RPMI8226 (cell line): ENCODE measurements at regions not wholly inside any gene's neighbourhood (a gene's known extent, or its start where the extent isn't known, plus 50 kb on each side); places are given as distances from the start of the nearest gene placed in this dataset.

ENCODE experiments used
- DNase-seq: peaks from one replicate; pipeline ENCODE4 v3.0.0-alpha.2; 2015

GRCh38 chr4:111198446-111198845, 575.6 kb upstream of the PITX2 start:
- no peak for DNase-seq

DNA sequence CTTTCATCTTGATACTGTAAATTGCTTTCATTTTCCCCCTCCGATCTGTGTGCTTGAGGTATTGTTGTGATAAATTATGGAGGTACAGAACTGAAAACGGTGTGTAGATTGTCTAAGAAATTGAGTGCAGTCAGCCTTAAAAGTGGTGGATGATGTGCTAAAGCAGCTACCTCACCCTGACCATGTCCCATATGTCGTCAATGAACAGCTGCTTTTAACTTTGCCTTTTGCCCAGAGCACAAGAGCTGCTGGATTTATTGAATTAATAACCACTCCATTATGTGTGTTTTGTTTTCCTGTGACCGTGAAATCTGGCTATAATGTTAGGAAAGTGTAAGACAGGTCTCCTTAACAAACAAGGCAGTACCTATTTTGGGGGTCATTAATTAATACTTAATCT, 581.9 kb upstream of the PITX2 start:
- no peak for DNase-seq

DNA sequence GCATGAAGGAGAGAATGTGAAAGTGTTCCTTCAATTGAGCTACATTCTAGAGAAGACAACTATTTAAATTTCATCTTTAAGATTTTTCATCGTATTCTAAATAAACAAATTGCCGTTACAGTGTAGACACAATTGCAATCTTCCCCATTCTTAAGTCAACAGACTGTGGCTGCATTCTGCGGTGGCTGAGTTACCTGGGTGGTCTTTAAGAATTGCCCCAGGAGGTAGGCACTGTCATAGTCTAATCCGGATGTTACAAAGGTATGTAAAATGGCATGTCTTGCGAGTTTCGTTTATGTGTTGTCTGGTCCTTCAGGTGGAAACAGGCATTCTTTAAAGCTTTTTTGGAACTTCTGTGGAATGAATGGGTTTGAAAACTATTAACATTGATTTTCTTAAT, 586.1 kb upstream of the PITX2 start:
- DNase-seq: no peak

DNA sequence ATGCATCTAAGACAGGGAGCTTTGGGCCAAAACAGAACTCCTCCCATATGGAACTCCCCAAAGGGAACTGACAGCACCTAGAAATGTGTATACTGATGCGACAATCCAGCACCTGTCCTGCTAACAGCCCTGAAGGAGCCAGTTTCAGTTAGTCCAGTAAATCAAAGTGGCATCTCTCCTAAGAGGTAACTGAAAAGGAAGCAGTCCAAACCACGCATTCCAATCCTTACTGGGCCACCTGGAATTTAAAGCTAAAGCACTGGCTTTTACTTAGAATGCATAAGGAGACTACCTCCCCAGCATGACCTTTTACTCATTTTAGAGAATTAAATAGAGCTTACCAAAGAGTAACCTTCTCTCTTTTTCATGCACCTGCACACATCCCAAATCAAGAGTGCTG, 586.8 kb upstream of the PITX2 start:
- no peak for DNase-seq

DNA sequence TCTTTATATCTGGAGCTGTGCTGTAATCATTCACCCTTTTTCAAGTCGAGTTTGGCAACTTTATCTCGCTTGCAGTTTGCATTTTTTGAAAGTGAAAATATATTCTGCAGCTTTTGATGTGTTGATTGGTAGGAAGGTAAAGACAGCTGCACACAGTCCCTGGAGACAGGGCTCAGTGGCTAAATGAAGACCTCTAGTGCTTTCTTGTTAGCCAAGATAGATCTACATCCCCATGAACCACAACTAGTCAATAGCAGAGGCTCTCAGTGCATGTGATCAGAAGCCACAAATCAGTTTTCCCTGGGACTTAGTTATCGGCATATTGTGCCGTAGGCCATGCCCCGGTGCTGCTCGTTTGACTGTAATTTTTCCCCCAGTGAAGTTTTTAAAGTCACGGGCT, 587.7 kb upstream of the PITX2 start:
- no peak for DNase-seq

GRCh38 chr4:111213531-111213930, 590.7 kb upstream of the PITX2 start:
- DNase-seq: no peak

DNA sequence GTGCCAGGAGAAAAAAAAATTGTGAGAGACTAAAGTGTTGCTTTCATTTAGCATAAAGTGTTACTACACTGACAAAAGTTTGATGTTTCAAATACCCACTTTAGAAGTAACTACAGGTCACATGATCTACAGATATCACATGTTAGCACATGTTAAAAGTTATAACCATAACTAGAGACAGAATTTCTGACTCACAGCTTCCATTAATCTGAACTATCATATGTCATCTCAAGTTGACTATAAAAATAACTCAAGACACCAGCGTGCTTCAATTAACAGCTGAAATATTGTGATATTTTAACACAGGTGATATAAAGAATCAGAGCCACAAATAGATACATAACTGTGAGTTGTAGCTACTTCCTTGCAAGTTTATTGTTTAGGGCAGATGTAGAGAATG, 591.5 kb upstream of the PITX2 start:
- DNase-seq: no peak

GRCh38 chr4:111215755-111216154, 592.9 kb upstream of the PITX2 start:
- DNase-seq: no peak

DNA sequence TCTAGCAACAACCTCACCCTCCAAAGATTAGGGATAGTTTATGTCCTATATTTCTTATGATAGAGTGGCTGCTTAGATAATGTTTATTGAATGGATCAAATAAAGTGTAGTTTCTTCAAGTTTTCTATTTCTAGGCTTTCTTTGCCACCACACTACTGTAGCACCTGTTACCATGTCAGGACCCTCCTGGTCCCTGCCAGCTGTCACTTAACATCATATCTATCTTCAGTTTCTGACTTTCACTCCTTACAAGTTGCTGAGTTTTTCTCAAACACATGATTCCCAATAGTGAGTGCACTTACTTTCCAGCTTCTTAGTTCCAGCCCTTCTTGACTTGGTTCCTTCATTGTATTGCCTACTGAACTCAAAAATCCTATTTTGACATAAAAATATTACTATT, 593.9 kb upstream of the PITX2 start:
- DNase-seq: no peak

DNA sequence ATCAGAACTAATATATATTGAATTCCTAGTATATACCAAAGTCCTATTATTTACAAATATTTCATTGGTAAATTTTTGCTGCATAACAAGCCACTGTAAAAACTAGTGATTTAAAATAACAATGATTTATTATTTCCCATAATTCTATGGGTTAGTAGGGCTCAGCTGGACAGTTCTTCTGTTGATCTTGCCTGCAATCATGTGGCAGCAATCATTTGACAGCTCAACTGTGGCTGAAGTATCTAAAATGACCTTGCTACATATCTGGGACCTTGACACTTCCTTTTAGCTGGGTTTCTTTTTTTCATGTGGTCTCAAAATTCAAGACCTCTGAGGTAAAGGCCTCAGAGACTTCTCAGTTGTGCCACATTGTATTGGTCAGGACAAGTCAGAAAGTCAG, 598.5 kb upstream of the PITX2 start:
- no peak for DNase-seq

GRCh38 chr4:111228396-111228795, 605.5 kb upstream of the PITX2 start:
- DNase-seq: no peak

GRCh38 chr4:111228874-111229273, 606.0 kb upstream of the PITX2 start:
- no peak for DNase-seq

GRCh38 chr4:111230265-111230664, 607.4 kb upstream of the PITX2 start:
- no peak for DNase-seq

DNA sequence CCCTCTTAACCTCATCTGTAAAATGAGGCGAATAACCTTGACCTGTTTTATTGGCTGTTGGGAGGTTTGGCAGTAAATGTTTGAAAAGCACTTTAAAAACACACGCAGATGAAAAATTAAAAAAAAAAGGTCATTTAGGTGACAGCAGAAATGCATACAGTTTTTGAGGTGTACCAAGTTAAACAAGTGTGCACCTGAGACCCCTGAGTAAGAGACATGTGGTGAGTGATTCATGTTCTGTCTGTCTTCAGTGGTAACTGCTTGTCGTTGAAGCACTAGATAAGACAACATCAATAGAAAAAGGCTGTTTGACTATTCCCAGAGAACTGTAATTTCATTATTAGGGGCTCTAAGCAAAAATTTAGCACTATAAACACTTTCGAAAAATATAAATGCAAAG, 608.4 kb upstream of the PITX2 start:
- no peak for DNase-seq

GRCh38 chr4:111234939-111235338, 612.1 kb upstream of the PITX2 start:
- no peak for DNase-seq

DNA sequence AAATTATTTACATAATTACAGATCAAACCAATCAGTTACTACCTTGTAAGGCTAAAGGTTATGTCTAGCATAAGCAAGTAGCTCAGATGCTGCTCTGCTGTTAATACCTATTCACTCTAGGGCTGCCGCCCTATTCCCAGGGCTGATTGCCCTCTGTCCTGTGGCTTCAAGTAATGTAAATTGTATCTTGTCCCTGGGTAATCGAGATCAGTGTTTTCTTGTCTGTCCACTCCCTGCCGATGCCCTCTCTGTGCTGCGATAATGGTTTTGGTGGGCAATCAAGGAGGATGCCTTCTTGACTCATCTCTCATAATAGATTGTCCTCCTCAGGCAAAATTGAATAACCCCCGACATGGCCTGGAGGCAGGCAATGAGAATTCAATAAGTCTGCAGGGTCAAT, 641.0 kb upstream of the PITX2 start:
- DNase-seq: no peak

DNA sequence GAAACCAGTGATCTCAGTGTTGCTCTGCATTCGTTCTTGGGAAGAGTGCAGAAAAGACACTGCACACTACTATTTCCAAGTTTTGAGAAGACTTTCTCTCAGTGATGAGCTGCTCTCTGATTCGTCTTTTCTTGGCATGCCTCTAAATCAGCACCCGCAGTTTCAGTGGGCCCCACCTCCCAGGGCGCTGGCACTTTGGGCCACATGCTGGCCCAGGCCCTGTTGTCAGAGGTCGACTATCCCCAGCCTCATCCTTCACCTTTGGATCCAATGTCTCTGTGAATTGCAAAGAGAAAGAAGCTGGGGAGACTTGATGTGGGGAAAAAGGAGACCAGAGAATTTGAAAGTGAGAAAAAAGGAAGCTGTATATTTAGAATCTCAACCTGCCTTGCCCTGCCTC, 644.1 kb upstream of the PITX2 start:
- no peak for DNase-seq

- DNase-seq: no peak
Observed at GRCh38 chr4:111267786-111268185, 644.9 kb upstream of the PITX2 start.

GRCh38 chr4:111268769-111269414, 646.0 kb upstream of the PITX2 start:
- no peak for DNase-seq

DNA sequence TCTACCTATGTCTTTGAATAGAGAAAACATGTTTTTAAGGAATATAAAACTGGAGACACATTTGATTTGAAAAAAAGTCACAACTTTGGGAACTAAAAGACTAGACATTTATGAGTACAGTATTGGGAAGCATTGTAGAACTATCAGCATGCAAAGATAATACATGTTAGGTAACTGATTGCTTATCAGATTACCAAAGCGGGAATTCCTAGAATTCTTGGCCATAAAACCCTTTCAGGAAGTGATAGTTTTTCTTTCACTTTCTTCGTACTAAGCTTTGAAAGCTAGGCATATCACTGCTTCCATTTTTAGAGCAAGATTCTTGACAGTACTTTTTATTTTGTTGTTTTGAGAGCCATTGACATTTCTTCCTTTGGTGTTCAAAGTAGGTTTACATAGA, 646.6 kb upstream of the PITX2 start:
- no peak for DNase-seq

- no peak for DNase-seq
Observed at GRCh38 chr4:111274060-111274459, 651.2 kb upstream of the PITX2 start.

- DNase-seq: no peak
Observed at GRCh38 chr4:111274486-111274885, 651.6 kb upstream of the PITX2 start.

GRCh38 chr4:111281219-111281618, 658.3 kb upstream of the PITX2 start:
- no peak for DNase-seq

- no peak for DNase-seq
Observed at GRCh38 chr4:111282035-111282434, 659.2 kb upstream of the PITX2 start.

- DNase-seq: peak; percentile 35
Observed at GRCh38 chr4:111283066-111283677, 660.3 kb upstream of the PITX2 start.
